GM21576 (cell line): ENCODE measurements at regions not wholly inside any gene's neighbourhood (a gene's known extent, or its start where the extent isn't known, plus 50 kb on each side); places are given as distances from the start of the nearest gene placed in this dataset.

Experiments
- ATAC-seq: cut with Tn5 transposase; IDR thresholded peaks from one replicate; pipeline ENCODE4 v1.9.1; 2021; ENCODE audit warnings: mild to moderate bottlenecking, moderate library complexity; ENCODE audit not compliant: unreplicated experiment

- no peak for ATAC-seq
Measured at GRCh38 chr21:31503467-31503866, 156.0 kb upstream of the SOD1 start.

- no peak for ATAC-seq
Measured at GRCh38 chr21:31502537-31503143, 156.9 kb upstream of the SOD1 start.

- ATAC-seq: no peak
Measured at GRCh38 chr21:31501926-31502325, 157.6 kb upstream of the SOD1 start.

- no peak for ATAC-seq
Measured at GRCh38 chr21:31500982-31501381, 156.9 kb upstream of the TIAM1 start.

GRCh38 chr21:31500071-31500470 lies 156.0 kb upstream of the TIAM1 start:
- ATAC-seq: no peak

- ATAC-seq: no peak
Measured at GRCh38 chr21:31498985-31499384, 154.9 kb upstream of the TIAM1 start.

GRCh38 chr21:31497914-31498313 lies 153.9 kb upstream of the TIAM1 start:
- ATAC-seq: no peak

GRCh38 chr21:31493350-31493880 lies 149.4 kb upstream of the TIAM1 start:
- ATAC-seq: no peak

- no peak for ATAC-seq
Measured at GRCh38 chr21:31491617-31492016, 147.6 kb upstream of the TIAM1 start.

- ATAC-seq: no peak
Measured at GRCh38 chr21:31490443-31490842, 146.4 kb upstream of the TIAM1 start.

GRCh38 chr21:31489726-31490125 lies 145.7 kb upstream of the TIAM1 start:
- ATAC-seq: no peak

- ATAC-seq: no peak
Measured at GRCh38 chr21:31489014-31489413, 145.0 kb upstream of the TIAM1 start.

- no peak for ATAC-seq
Measured at GRCh38 chr21:31484219-31484618, 140.2 kb upstream of the TIAM1 start.

GRCh38 chr21:31483146-31483545 lies 139.1 kb upstream of the TIAM1 start:
- ATAC-seq: no peak

- ATAC-seq: no peak
Measured at GRCh38 chr21:31482460-31482859, 138.4 kb upstream of the TIAM1 start.

GRCh38 chr21:31480228-31480627 lies 136.2 kb upstream of the TIAM1 start:
- no peak for ATAC-seq

- ATAC-seq: no peak
Measured at GRCh38 chr21:31479714-31480113, 135.7 kb upstream of the TIAM1 start.

- ATAC-seq: no peak
Measured at GRCh38 chr21:31479222-31479621, 135.2 kb upstream of the TIAM1 start.

GRCh38 chr21:31476263-31477022 lies 132.4 kb upstream of the TIAM1 start:
- no peak for ATAC-seq

GRCh38 chr21:31475223-31475622 lies 131.2 kb upstream of the TIAM1 start:
- no peak for ATAC-seq

GRCh38 chr21:31473685-31474345 lies 129.8 kb upstream of the TIAM1 start:
- no peak for ATAC-seq

GRCh38 chr21:31471865-31472264 lies 127.8 kb upstream of the TIAM1 start:
- ATAC-seq: no peak
